PC-9 (cell line): ENCODE measurements at regions not wholly inside any gene's neighbourhood (a gene's known extent, or its start where the extent isn't known, plus 50 kb on each side); places are given as distances from the start of the nearest gene placed in this dataset.

Experiments
- BruUV-seq: library from RNA; stranded (reverse); fragments of 400-500 nt; replicated peaks from 2 replicates; lab custom pipeline; 2021; lab: Mats Ljungman, UMichigan
- CTCF ChIA-PET: fragments of 300-600 bp; sonication (Branson Sonifier 250); formaldehyde crosslinking; loops from one replicate; lab custom pipeline; 2022; ENCODE audit warnings: antibody characterized with exemption; lab: Charles Lee
- POLR2A ChIA-PET: fragments of 300-600 bp; sonication (Branson Sonifier 250); formaldehyde crosslinking; loops from one replicate; lab custom pipeline; 2022; ENCODE audit warnings: antibody characterized with exemption; ENCODE audit not compliant: unreplicated experiment; lab: Charles Lee
- DNase-seq, 2 experiments: peaks; one replicate each; pipeline versions ENCODE4 v3.0.0 to v3.0.0-alpha.2; 2015 to 2022; ENCODE audit warnings: mixed read lengths in 1 of 2
- H2AFZ ChIP-seq: fragments of 200-600 bp; sonication (generic); 2 replicates; pipeline ENCODE4 v1.8.1; 2017; ENCODE audit warnings: antibody characterized with exemption
- H3F3A ChIP-seq: fragments of 200-600 bp; sonication (generic); 2 replicates; pipeline ENCODE4 v1.8.1; 2017; ENCODE audit warnings: antibody characterized with exemption, mild to moderate bottlenecking, low read depth; ENCODE audit not compliant: insufficient read depth
- H3K27ac ChIP-seq: fragments of 200-600 bp; sonication (generic); 2 replicates; pipeline ENCODE4 v1.6.1; 2016; ENCODE audit warnings: mixed run types
- H3K27me3 ChIP-seq: fragments of 200-600 bp; sonication (generic); 2 replicates; pipeline ENCODE4 v1.6.1; 2016; ENCODE audit warnings: low read depth, mixed run types; ENCODE audit not compliant: insufficient read depth
- H3K36me3 ChIP-seq: fragments of 200-600 bp; sonication (generic); 2 replicates; pipeline ENCODE4 v1.6.1; 2016; ENCODE audit warnings: low read depth, mixed run types
- H3K4me1 ChIP-seq: fragments of 200-600 bp; sonication (generic); replicated peaks from 2 replicates; pipeline ENCODE4 v1.6.1; 2016; ENCODE audit warnings: mixed run types; ENCODE audit not compliant: insufficient read depth
- H3K4me2 ChIP-seq: fragments of 200-600 bp; sonication (generic); 2 replicates; pipeline ENCODE4 v1.6.1; 2017; ENCODE audit warnings: mixed run types
- H3K4me3 ChIP-seq: fragments of 200-600 bp; sonication (generic); 2 replicates; pipeline ENCODE4 v1.6.1; 2016; ENCODE audit warnings: mixed run types
- H3K79me2 ChIP-seq: fragments of 200-600 bp; sonication (generic); 2 replicates; pipeline ENCODE4 v1.6.1; 2017; ENCODE audit warnings: low read depth, mixed run types
- H3K9me2 ChIP-seq: fragments of 200-600 bp; sonication (generic); 2 replicates; pipeline ENCODE4 v1.8.1; 2017; ENCODE audit warnings: mild to moderate bottlenecking; ENCODE audit not compliant: insufficient read depth
- H3K9me3 ChIP-seq: fragments of 200-600 bp; sonication (generic); 2 replicates; pipeline ENCODE4 v1.8.1; 2016; ENCODE audit warnings: low read depth; ENCODE audit not compliant: insufficient read depth
- H4K20me1 ChIP-seq: fragments of 200-600 bp; sonication (generic); 2 replicates; pipeline ENCODE4 v1.8.1; 2017; ENCODE audit not compliant: insufficient read depth
- EZH2 ChIP-seq: fragments of 200-600 bp; sonication (generic); IDR thresholded peaks from 2 replicates; pipeline ENCODE4 v1.8.0; 2017; ENCODE audit warnings: antibody characterized with exemption, low read depth
- intact Hi-C: fragments of 100-400 bp; cut with micrococcal nuclease; formaldehyde crosslinking; loops from one replicate; pipeline ENCODE4 v1.10.0; 2022; ENCODE audit not compliant: unreplicated experiment
- TF ChIP-seq, protein P1 (sequence below): fragments of 200-600 bp; sonication (generic); conservative IDR thresholded peaks from 2 replicates; pipeline ENCODE4 v1.6.1; 2017; ENCODE audit warnings: mixed run types, antibody characterized with exemption, mild to moderate bottlenecking, moderate library complexity

DNA sequence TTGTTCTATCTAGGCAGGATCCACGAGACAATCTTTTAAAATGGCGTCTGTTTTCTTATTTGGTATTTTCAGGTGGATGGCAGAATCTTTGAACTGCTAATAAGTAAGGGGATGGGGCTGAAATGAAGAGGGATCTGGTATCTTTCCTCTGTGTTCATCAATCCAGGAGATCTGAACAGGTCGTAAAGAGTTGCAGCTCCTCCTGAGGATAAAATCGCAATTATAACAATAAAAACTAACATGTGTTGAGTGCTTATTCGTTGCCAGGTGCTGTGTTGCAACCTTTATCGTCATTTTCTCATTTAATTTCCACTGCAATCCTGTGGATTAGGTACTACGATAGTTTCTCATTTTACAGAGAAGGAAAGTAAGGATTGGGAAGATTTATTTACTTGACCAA lies 134.6 kb upstream of the DPYD start:
- no peak for TF ChIP-seq EZH2
- TF ChIP-seq, protein P1, sequence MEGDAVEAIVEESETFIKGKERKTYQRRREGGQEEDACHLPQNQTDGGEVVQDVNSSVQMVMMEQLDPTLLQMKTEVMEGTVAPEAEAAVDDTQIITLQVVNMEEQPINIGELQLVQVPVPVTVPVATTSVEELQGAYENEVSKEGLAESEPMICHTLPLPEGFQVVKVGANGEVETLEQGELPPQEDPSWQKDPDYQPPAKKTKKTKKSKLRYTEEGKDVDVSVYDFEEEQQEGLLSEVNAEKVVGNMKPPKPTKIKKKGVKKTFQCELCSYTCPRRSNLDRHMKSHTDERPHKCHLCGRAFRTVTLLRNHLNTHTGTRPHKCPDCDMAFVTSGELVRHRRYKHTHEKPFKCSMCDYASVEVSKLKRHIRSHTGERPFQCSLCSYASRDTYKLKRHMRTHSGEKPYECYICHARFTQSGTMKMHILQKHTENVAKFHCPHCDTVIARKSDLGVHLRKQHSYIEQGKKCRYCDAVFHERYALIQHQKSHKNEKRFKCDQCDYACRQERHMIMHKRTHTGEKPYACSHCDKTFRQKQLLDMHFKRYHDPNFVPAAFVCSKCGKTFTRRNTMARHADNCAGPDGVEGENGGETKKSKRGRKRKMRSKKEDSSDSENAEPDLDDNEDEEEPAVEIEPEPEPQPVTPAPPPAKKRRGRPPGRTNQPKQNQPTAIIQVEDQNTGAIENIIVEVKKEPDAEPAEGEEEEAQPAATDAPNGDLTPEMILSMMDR = no peak
- POLR2A ChIA-PET = no interaction called here
- no TSS peak for BruUV-seq
- Histone ChIP-seq H2AFZ (no peak overlapping the region), H3F3A (no peaks in the 10 kb centered on the region), H3K4me3 (no peak overlapping the region), H3K4me2 (no peak overlapping the region), H3K9me3 (no peaks in the 10 kb centered on the region), H3K79me2 (no peaks in the 10 kb centered on the region), H3K27me3 (no peaks in the 10 kb centered on the region), H3K4me1 (no peaks in the 10 kb centered on the region), H3K27ac (no peak overlapping the region), H3K9me2 (no peaks in the 10 kb centered on the region), H4K20me1 (no peaks in the 10 kb centered on the region), H3K36me3 (no peaks in the 10 kb centered on the region)
- intact Hi-C loops = loop anchor here (5.0 to 10.0 kb wide), 3 partner anchors 159 to 811 kb away; partner anchors contain the start of gene SNX7
- CTCF ChIA-PET = no interaction called here
- no peak for DNase-seq

DNA sequence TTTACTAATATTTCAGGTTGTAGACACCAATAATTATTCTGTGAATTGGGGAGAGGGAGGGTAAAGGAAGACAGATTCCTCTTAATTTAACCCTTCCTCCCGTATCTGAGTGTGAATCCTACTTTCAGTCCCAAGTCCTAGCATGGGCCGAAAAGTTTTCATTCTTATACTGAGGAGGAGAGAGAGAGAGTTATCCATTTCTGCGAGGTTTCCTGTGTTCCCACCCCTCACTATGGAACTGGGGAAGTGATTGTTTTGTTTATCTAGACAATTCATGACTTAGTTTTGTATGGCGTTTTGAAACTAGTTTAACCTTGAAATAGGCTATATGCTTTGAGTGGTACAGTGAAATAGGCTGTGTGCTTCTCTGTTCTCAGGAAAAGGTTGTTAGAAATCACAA lies 134.0 kb upstream of the DPYD start:
- no peak overlapping the region for H3K4me3 ChIP-seq
- H3K9me2 ChIP-seq = no peaks in the 10 kb centered on the region
- peak overlapping the region; percentile 95; the same call in 1 of the 2 replicates for H2AFZ ChIP-seq
- intact Hi-C loops = loop anchor here (1.0 to 10.0 kb wide), 10 partner anchors 160 to 1817 kb away; partner anchors contain the start of gene SNX7
- DNase-seq = no peak
- H3K27ac ChIP-seq = no peak overlapping the region
- H3K4me2 ChIP-seq = peak overlapping the region; percentile 84; the same call in 1 of the 2 replicates
- no peaks in the 10 kb centered on the region for H3K27me3 ChIP-seq
- no peaks in the 10 kb centered on the region for H3K36me3 ChIP-seq
- H3K9me3 ChIP-seq = no peaks in the 10 kb centered on the region
- POLR2A ChIA-PET = no interaction called here
- no peaks in the 10 kb centered on the region for H4K20me1 ChIP-seq
- BruUV-seq = no TSS peak
- no peaks in the 10 kb centered on the region for H3K4me1 ChIP-seq
- CTCF ChIA-PET = interaction anchor here (0.7 kb wide), 1 partner anchor 68 kb away, joined by 5 read pairs; no protein-coding TSS in a partner anchor
- TF ChIP-seq, protein P1 = no peak
- TF ChIP-seq EZH2 = no peak
- H3F3A ChIP-seq = no peaks in the 10 kb centered on the region
- no peaks in the 10 kb centered on the region for H3K79me2 ChIP-seq

DNA sequence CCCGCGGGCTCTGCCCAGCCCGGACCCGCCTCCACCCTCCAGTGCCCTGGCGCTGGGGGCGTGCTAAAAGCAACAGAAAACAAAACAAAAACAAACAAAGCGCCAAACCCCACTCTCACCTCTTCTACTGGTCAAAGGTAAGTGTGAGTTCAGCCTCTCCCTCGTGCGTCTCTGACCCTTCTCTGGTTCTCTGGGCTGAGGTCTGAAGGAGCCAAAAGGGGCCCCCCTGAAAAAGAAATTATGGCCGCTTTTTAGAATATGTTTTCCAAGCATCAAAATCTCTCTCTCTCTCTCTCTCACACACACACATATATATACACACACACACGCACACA lies 133.5 kb upstream of the DPYD start:
- TF ChIP-seq, protein P1 = peak; percentile 76
- no peak for TF ChIP-seq EZH2
- no peaks in the 10 kb centered on the region for H3K27me3 ChIP-seq
- H3K4me1 ChIP-seq = no peaks in the 10 kb centered on the region
- no peaks in the 10 kb centered on the region for H3K9me2 ChIP-seq
- H3K36me3 ChIP-seq = no peaks in the 10 kb centered on the region
- H3K4me3 ChIP-seq = peak overlapping the region; percentile 58
- no peaks in the 10 kb centered on the region for H3K9me3 ChIP-seq
- ChIA-PET CTCF (interaction anchor here (0.7 kb wide), 1 partner anchor 68 kb away, joined by 5 read pairs; no protein-coding TSS in a partner anchor), POLR2A (no interaction called here)
- intact Hi-C loops = loop anchor here (1.0 to 10.0 kb wide), 9 partner anchors 160 to 1817 kb away; no protein-coding TSS in a partner anchor
- H2AFZ ChIP-seq = peak overlapping the region; percentile 95
- H4K20me1 ChIP-seq = no peaks in the 10 kb centered on the region
- DNase-seq = no peak
- H3K27ac ChIP-seq = no peak overlapping the region
- H3F3A ChIP-seq = no peaks in the 10 kb centered on the region
- BruUV-seq = no TSS peak
- H3K79me2 ChIP-seq = no peaks in the 10 kb centered on the region
- peak overlapping the region; percentile 84 for H3K4me2 ChIP-seq
